Activated CD4-positive, alpha-beta memory T cell treated with anti-CD3 and anti-CD28 coated beads for 36 hours (primary cell): ENCODE measurements at regions not wholly inside any gene's neighbourhood (a gene's known extent, or its start where the extent isn't known, plus 50 kb on each side); places are given as distances from the start of the nearest gene placed in this dataset.

Experiments used
- CTCF ChIA-PET: fragments of 350-600 bp; sonication (Branson Sonifier 250); formaldehyde crosslinking; loops from one replicate; lab custom pipeline; 2021; ENCODE audit warnings: antibody characterized with exemption, inconsistent platforms; lab: Charles Lee
- POLR2A ChIA-PET: fragments of 350-600 bp; sonication (Branson Sonifier 250); formaldehyde crosslinking; loops from one replicate; lab custom pipeline; 2021; ENCODE audit warnings: antibody characterized with exemption; lab: Charles Lee
- DNase-seq: peaks from one replicate; pipeline ENCODE4 v3.0.0-alpha.2; 2020
- H3K27ac Mint-ChIP-seq: one replicate; pipeline ENCODE4 v1.8.0; 2021; ENCODE audit warnings: mixed read lengths
- H3K27me3 Mint-ChIP-seq: one replicate; pipeline ENCODE4 v1.8.0; 2021; ENCODE audit warnings: mixed read lengths
- H3K36me3 Mint-ChIP-seq: one replicate; pipeline ENCODE4 v1.8.0; 2021; ENCODE audit warnings: mixed read lengths
- H3K4me1 Mint-ChIP-seq: one replicate; pipeline ENCODE4 v1.8.0; 2021; ENCODE audit warnings: low read depth, mixed read lengths
- H3K4me3 Mint-ChIP-seq: one replicate; pipeline ENCODE4 v1.8.0; 2021; ENCODE audit warnings: mild to moderate bottlenecking, mixed read lengths
- H3K9me3 Mint-ChIP-seq: one replicate; pipeline ENCODE4 v1.8.0; 2021; ENCODE audit warnings: mixed read lengths
- intact Hi-C: fragments of 100-400 bp; cut with micrococcal nuclease; formaldehyde crosslinking; loops from one replicate; pipeline ENCODE4 v1.15.1; 2023

- Mint-ChIP-seq H3K36me3 (no peaks in the 10 kb centered on the region), H3K27me3 (no peaks in the 10 kb centered on the region), H3K9me3 (peaks cover 2% of the 10 kb centered on the region), H3K27ac (no peak overlapping the region), H3K4me1 (no peaks in the 10 kb centered on the region), H3K4me3 (no peak overlapping the region)
- intact Hi-C loops: no loop called here
- ChIA-PET POLR2A (no interaction called here), CTCF (no interaction called here)
- DNase-seq: no peak
Observed at GRCh38 chr4:110878413-110878812, 255.5 kb upstream of the PITX2 start.

- no peaks in the 10 kb centered on the region for H3K4me1 Mint-ChIP-seq
Observed at GRCh38 chr4:110878956-110879355, 256.1 kb upstream of the PITX2 start.

GRCh38 chr4:110886270-110886669, 263.4 kb upstream of the PITX2 start:
- Mint-ChIP-seq H3K27ac (no peak overlapping the region), H3K27me3 (no peaks in the 10 kb centered on the region), H3K36me3 (no peaks in the 10 kb centered on the region), H3K9me3 (no peaks in the 10 kb centered on the region), H3K4me3 (no peak overlapping the region), H3K4me1 (no peaks in the 10 kb centered on the region)
- CTCF ChIA-PET: no interaction called here
- no peak for DNase-seq
- POLR2A ChIA-PET: no interaction called here
- intact Hi-C loops: no loop called here

More at GRCh38 chr4:110878956-110879355, 256.1 kb upstream of the PITX2 start:
- ChIA-PET POLR2A (no interaction called here), CTCF (no interaction called here)
- Mint-ChIP-seq H3K36me3 (no peaks in the 10 kb centered on the region), H3K27me3 (no peaks in the 10 kb centered on the region), H3K4me3 (no peak overlapping the region), H3K27ac (no peak overlapping the region), H3K9me3 (peaks cover 2% of the 10 kb centered on the region)
- no peak for DNase-seq
- intact Hi-C loops: no loop called here

GRCh38 chr4:110886856-110887255, 264.0 kb upstream of the PITX2 start:
- ChIA-PET POLR2A (interaction anchor here (0.6 kb wide), 1 partner anchor 67 kb away, joined by 3 read pairs; no protein-coding TSS in a partner anchor), CTCF (no interaction called here)
- H3K4me1 Mint-ChIP-seq: no peaks in the 10 kb centered on the region
- H3K27me3 Mint-ChIP-seq: no peaks in the 10 kb centered on the region
- no peaks in the 10 kb centered on the region for H3K36me3 Mint-ChIP-seq
- H3K4me3 Mint-ChIP-seq: no peak overlapping the region
- intact Hi-C loops: no loop called here
- DNase-seq: no peak
- H3K27ac Mint-ChIP-seq: no peak overlapping the region
- no peaks in the 10 kb centered on the region for H3K9me3 Mint-ChIP-seq

GRCh38 chr4:110897784-110898183, 274.9 kb upstream of the PITX2 start:
- ChIA-PET POLR2A (no interaction called here), CTCF (no interaction called here)
- Mint-ChIP-seq H3K36me3 (no peaks in the 10 kb centered on the region), H3K27ac (no peak overlapping the region), H3K9me3 (peaks cover 3% of the 10 kb centered on the region), H3K27me3 (peaks cover 1% of the 10 kb centered on the region), H3K4me3 (no peak overlapping the region), H3K4me1 (no peaks in the 10 kb centered on the region)
- intact Hi-C loops: no loop called here
- DNase-seq: no peak

GRCh38 chr4:110898290-110898689, 275.4 kb upstream of the PITX2 start:
- Mint-ChIP-seq H3K9me3 (peaks cover 3% of the 10 kb centered on the region), H3K4me3 (no peak overlapping the region), H3K27me3 (peaks cover 1% of the 10 kb centered on the region), H3K36me3 (no peaks in the 10 kb centered on the region), H3K4me1 (no peaks in the 10 kb centered on the region), H3K27ac (no peak overlapping the region)
- ChIA-PET CTCF (no interaction called here), POLR2A (no interaction called here)
- DNase-seq: no peak
- intact Hi-C loops: no loop called here

GRCh38 chr4:110900213-110900769, 277.4 kb upstream of the PITX2 start:
- DNase-seq: no peak
- Mint-ChIP-seq H3K27me3 (peaks cover 1% of the 10 kb centered on the region), H3K4me1 (no peaks in the 10 kb centered on the region), H3K4me3 (no peak overlapping the region), H3K36me3 (no peaks in the 10 kb centered on the region), H3K27ac (no peak overlapping the region), H3K9me3 (no peaks in the 10 kb centered on the region)
- ChIA-PET POLR2A (no interaction called here), CTCF (no interaction called here)
- intact Hi-C loops: no loop called here

GRCh38 chr4:110902500-110902899, 279.6 kb upstream of the PITX2 start:
- no peak overlapping the region for H3K4me3 Mint-ChIP-seq
- CTCF ChIA-PET: no interaction called here
- H3K27me3 Mint-ChIP-seq: peaks cover 1% of the 10 kb centered on the region
- POLR2A ChIA-PET: no interaction called here
- H3K4me1 Mint-ChIP-seq: no peaks in the 10 kb centered on the region
- no peak overlapping the region for H3K27ac Mint-ChIP-seq
- intact Hi-C loops: no loop called here
- no peaks in the 10 kb centered on the region for H3K9me3 Mint-ChIP-seq
- H3K36me3 Mint-ChIP-seq: no peaks in the 10 kb centered on the region
- DNase-seq: no peak

GRCh38 chr4:110904435-110905065, 281.7 kb upstream of the PITX2 start:
- H3K4me1 Mint-ChIP-seq: no peaks in the 10 kb centered on the region

GRCh38 chr4:110905367-110905766, 282.5 kb upstream of the PITX2 start:
- intact Hi-C loops: no loop called here
- Mint-ChIP-seq H3K27me3 (peaks cover 1% of the 10 kb centered on the region), H3K27ac (no peak overlapping the region), H3K4me3 (no peak overlapping the region), H3K4me1 (no peaks in the 10 kb centered on the region), H3K9me3 (no peaks in the 10 kb centered on the region), H3K36me3 (no peaks in the 10 kb centered on the region)
- no peak for DNase-seq
- ChIA-PET CTCF (no interaction called here), POLR2A (no interaction called here)

More at GRCh38 chr4:110904435-110905065, 281.7 kb upstream of the PITX2 start:
- POLR2A ChIA-PET: no interaction called here
- Mint-ChIP-seq H3K36me3 (no peaks in the 10 kb centered on the region), H3K27me3 (peaks cover 1% of the 10 kb centered on the region), H3K4me3 (no peak overlapping the region), H3K27ac (no peak overlapping the region), H3K9me3 (no peaks in the 10 kb centered on the region)
- intact Hi-C loops: no loop called here
- CTCF ChIA-PET: no interaction called here
- DNase-seq: no peak

- intact Hi-C loops: no loop called here
- ChIA-PET POLR2A (no interaction called here), CTCF (no interaction called here)
- no peaks in the 10 kb centered on the region for H3K27me3 Mint-ChIP-seq
- DNase-seq: no peak
- no peaks in the 10 kb centered on the region for H3K9me3 Mint-ChIP-seq
- H3K4me1 Mint-ChIP-seq: no peaks in the 10 kb centered on the region
- no peaks in the 10 kb centered on the region for H3K36me3 Mint-ChIP-seq
- no peak overlapping the region for H3K4me3 Mint-ChIP-seq
- H3K27ac Mint-ChIP-seq: no peak overlapping the region
Observed at GRCh38 chr4:110907801-110908313, 285.0 kb upstream of the PITX2 start.

- H3K27ac Mint-ChIP-seq: no peak overlapping the region
- intact Hi-C loops: no loop called here
- ChIA-PET POLR2A (no interaction called here), CTCF (no interaction called here)
- H3K4me3 Mint-ChIP-seq: no peak overlapping the region
- no peaks in the 10 kb centered on the region for H3K9me3 Mint-ChIP-seq
- DNase-seq: no peak
- no peaks in the 10 kb centered on the region for H3K27me3 Mint-ChIP-seq
- H3K4me1 Mint-ChIP-seq: no peaks in the 10 kb centered on the region
- no peaks in the 10 kb centered on the region for H3K36me3 Mint-ChIP-seq
Observed at GRCh38 chr4:110914791-110915190, 291.9 kb upstream of the PITX2 start.

GRCh38 chr4:110915301-110915700, 292.4 kb upstream of the PITX2 start:
- Mint-ChIP-seq H3K36me3 (no peaks in the 10 kb centered on the region), H3K4me1 (no peaks in the 10 kb centered on the region), H3K27ac (no peak overlapping the region), H3K4me3 (no peak overlapping the region), H3K9me3 (no peaks in the 10 kb centered on the region), H3K27me3 (no peaks in the 10 kb centered on the region)
- no peak for DNase-seq
- CTCF ChIA-PET: no interaction called here
- POLR2A ChIA-PET: no interaction called here
- intact Hi-C loops: no loop called here
